GM12878 (cell line): ENCODE measurements at regions not wholly inside any gene's neighbourhood (a gene's known extent, or its start where the extent isn't known, plus 50 kb on each side); places are given as distances from the start of the nearest gene placed in this dataset.

Experiments
- BCL11A ChIP-seq: IDR thresholded peaks from 2 replicates; pipeline ENCODE4 v1.6.1; 2011; ENCODE audit warnings: low read depth, low read length
- EGR1 ChIP-seq, 2 experiments: IDR thresholded peaks; 1 replicate in 1 of 2; 2 replicates in 1 of 2; pipeline ENCODE4 v1.6.1; 2011 to 2012; ENCODE audit warnings: low read depth in 2 of 2, low read length in 2 of 2, borderline replicate concordance in 1 of 2, mild to moderate bottlenecking in 1 of 2, moderate library complexity in 1 of 2
- EZH2 ChIP-seq: IDR thresholded peaks from 2 replicates; pipeline ENCODE4 v1.6.1; 2012; ENCODE audit warnings: low read depth, mild to moderate bottlenecking, control low read depth, inconsistent platforms, low read length, borderline replicate concordance; ENCODE audit not compliant: control insufficient read depth
- POLR2A ChIP-seq: IDR thresholded peaks from 2 replicates; pipeline ENCODE4 v1.6.1; 2011; ENCODE audit warnings: low read depth, mild to moderate bottlenecking, low read length
- POLR2AphosphoS5 ChIP-seq: IDR thresholded peaks from 2 replicates; pipeline ENCODE4 v1.6.1; 2011; ENCODE audit warnings: mild to moderate bottlenecking, low read length, inconsistent platforms
- SMC3 ChIP-seq: IDR thresholded peaks from 2 replicates; pipeline ENCODE4 v1.6.1; 2011; ENCODE audit warnings: low read length, improper control_type of control experiment, borderline replicate concordance
- SRF ChIP-seq, 2 experiments: IDR thresholded peaks; 2 replicates each; pipeline ENCODE4 v1.6.1; 2011; ENCODE audit warnings: low read depth in 2 of 2, low read length in 2 of 2, mild to moderate bottlenecking in 1 of 2, moderate library complexity in 1 of 2
- ZNF217 ChIP-seq: fragments of 450-650 bp; IDR thresholded peaks from 2 replicates; pipeline ENCODE4 v1.6.1; 2017; ENCODE audit warnings: antibody characterized with exemption, mild to moderate bottlenecking
- TF ChIP-seq, protein P1 (sequence below), 3 experiments: IDR thresholded peaks in 2 of 3; conservative IDR thresholded peaks in 1 of 3; 2 replicates each; pipeline ENCODE4 v1.5.1; 2011; ENCODE audit warnings: low read depth in 3 of 3, low read length in 3 of 3, mild to moderate bottlenecking in 3 of 3, control low read depth in 2 of 3, moderate library complexity in 2 of 3, inconsistent platforms in 1 of 3, mixed read lengths in 1 of 3; ENCODE audit not compliant: control insufficient read depth in 2 of 3, insufficient read depth in 1 of 3; ENCODE audit errors: extremely low read depth in 1 of 3
- TF ChIP-seq, protein P2 (sequence below): IDR thresholded peaks from 2 replicates; pipeline ENCODE4 v1.6.1; 2011; ENCODE audit warnings: low read depth, low read length, improper control_type of control experiment, borderline replicate concordance
- TF ChIP-seq, protein P3 (sequence below): fragments of 450-650 bp; formaldehyde crosslinking; IDR thresholded peaks from 2 replicates; pipeline ENCODE4 v1.5.0; 2022; ENCODE audit warnings: mild to moderate bottlenecking, missing genetic modification characterization
- TF ChIP-seq, protein P4 (sequence below): fragments of 150-350 bp; IDR thresholded peaks from 2 replicates; pipeline ENCODE4 v1.6.1; 2016; ENCODE audit warnings: low read depth, low read length

DNA sequence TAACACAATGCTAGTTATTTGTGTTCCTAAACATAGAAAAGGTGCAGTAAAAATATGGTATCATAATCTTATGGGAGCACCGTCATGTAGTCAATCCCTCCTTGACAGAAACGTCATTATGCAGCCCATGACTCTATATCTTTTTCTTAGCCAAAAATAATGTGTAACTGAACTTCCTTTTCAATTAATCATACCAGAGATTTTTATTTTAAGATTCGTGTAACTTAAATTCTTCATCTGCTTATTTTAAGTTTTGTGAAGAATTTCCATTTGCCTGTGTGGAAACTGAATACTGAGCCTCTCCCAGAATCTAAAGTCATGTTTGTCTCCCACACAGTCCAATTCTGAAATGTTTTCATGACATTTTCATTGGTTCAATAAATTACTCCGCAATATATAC lies 699.1 kb downstream of the KCNA4 start:
- TF ChIP-seq POLR2AphosphoS5 (no peak), POLR2A (no peak), EGR1 (IDR thresholded peaks at IDR 0.05; ENCODE audit: borderline replicate concordance in 1 of 2, low read depth in 2 of 2, low read length in 2 of 2) (no peak), BCL11A (no peak), EZH2 (no peak), ZNF217 (no peak), SMC3 (no peak), SRF (IDR thresholded peaks at IDR 0.05; ENCODE audit: low read depth in 2 of 2, low read length in 2 of 2) (no peak)
- TF ChIP-seq, protein P1, sequence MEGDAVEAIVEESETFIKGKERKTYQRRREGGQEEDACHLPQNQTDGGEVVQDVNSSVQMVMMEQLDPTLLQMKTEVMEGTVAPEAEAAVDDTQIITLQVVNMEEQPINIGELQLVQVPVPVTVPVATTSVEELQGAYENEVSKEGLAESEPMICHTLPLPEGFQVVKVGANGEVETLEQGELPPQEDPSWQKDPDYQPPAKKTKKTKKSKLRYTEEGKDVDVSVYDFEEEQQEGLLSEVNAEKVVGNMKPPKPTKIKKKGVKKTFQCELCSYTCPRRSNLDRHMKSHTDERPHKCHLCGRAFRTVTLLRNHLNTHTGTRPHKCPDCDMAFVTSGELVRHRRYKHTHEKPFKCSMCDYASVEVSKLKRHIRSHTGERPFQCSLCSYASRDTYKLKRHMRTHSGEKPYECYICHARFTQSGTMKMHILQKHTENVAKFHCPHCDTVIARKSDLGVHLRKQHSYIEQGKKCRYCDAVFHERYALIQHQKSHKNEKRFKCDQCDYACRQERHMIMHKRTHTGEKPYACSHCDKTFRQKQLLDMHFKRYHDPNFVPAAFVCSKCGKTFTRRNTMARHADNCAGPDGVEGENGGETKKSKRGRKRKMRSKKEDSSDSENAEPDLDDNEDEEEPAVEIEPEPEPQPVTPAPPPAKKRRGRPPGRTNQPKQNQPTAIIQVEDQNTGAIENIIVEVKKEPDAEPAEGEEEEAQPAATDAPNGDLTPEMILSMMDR (IDR thresholded peaks at IDR 0.05 in 2 of 3, conservative IDR thresholded peaks at IDR 0.05 in 1 of 3; ENCODE audit: control insufficient read depth in 2 of 3, extremely low read depth in 1 of 3, insufficient read depth in 1 of 3, low read depth in 3 of 3, low read length in 3 of 3), result no peak
- TF ChIP-seq, protein P2, sequence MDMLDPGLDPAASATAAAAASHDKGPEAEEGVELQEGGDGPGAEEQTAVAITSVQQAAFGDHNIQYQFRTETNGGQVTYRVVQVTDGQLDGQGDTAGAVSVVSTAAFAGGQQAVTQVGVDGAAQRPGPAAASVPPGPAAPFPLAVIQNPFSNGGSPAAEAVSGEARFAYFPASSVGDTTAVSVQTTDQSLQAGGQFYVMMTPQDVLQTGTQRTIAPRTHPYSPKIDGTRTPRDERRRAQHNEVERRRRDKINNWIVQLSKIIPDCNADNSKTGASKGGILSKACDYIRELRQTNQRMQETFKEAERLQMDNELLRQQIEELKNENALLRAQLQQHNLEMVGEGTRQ, result no peak
- TF ChIP-seq, protein P3, sequence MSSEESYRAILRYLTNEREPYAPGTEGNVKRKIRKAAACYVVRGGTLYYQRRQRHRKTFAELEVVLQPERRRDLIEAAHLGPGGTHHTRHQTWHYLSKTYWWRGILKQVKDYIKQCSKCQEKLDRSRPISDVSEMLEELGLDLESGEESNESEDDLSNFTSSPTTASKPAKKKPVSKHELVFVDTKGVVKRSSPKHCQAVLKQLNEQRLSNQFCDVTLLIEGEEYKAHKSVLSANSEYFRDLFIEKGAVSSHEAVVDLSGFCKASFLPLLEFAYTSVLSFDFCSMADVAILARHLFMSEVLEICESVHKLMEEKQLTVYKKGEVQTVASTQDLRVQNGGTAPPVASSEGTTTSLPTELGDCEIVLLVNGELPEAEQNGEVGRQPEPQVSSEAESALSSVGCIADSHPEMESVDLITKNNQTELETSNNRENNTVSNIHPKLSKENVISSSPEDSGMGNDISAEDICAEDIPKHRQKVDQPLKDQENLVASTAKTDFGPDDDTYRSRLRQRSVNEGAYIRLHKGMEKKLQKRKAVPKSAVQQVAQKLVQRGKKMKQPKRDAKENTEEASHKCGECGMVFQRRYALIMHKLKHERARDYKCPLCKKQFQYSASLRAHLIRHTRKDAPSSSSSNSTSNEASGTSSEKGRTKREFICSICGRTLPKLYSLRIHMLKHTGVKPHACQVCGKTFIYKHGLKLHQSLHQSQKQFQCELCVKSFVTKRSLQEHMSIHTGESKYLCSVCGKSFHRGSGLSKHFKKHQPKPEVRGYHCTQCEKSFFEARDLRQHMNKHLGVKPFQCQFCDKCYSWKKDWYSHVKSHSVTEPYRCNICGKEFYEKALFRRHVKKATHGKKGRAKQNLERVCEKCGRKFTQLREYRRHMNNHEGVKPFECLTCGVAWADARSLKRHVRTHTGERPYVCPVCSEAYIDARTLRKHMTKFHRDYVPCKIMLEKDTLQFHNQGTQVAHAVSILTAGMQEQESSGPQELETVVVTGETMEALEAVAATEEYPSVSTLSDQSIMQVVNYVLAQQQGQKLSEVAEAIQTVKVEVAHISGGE (CRISPR knock-in tag), result no peak
- TF ChIP-seq, protein P4, sequence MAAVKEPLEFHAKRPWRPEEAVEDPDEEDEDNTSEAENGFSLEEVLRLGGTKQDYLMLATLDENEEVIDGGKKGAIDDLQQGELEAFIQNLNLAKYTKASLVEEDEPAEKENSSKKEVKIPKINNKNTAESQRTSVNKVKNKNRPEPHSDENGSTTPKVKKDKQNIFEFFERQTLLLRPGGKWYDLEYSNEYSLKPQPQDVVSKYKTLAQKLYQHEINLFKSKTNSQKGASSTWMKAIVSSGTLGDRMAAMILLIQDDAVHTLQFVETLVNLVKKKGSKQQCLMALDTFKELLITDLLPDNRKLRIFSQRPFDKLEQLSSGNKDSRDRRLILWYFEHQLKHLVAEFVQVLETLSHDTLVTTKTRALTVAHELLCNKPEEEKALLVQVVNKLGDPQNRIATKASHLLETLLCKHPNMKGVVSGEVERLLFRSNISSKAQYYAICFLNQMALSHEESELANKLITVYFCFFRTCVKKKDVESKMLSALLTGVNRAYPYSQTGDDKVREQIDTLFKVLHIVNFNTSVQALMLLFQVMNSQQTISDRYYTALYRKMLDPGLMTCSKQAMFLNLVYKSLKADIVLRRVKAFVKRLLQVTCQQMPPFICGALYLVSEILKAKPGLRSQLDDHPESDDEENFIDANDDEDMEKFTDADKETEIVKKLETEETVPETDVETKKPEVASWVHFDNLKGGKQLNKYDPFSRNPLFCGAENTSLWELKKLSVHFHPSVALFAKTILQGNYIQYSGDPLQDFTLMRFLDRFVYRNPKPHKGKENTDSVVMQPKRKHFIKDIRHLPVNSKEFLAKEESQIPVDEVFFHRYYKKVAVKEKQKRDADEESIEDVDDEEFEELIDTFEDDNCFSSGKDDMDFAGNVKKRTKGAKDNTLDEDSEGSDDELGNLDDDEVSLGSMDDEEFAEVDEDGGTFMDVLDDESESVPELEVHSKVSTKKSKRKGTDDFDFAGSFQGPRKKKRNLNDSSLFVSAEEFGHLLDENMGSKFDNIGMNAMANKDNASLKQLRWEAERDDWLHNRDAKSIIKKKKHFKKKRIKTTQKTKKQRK, result no peak
